ENCODE measurements at regions not wholly inside any gene's neighbourhood (a gene's known extent, or its start where the extent isn't known, plus 50 kb on each side); places are given as distances from the start of the nearest gene placed in this dataset.

DNA sequence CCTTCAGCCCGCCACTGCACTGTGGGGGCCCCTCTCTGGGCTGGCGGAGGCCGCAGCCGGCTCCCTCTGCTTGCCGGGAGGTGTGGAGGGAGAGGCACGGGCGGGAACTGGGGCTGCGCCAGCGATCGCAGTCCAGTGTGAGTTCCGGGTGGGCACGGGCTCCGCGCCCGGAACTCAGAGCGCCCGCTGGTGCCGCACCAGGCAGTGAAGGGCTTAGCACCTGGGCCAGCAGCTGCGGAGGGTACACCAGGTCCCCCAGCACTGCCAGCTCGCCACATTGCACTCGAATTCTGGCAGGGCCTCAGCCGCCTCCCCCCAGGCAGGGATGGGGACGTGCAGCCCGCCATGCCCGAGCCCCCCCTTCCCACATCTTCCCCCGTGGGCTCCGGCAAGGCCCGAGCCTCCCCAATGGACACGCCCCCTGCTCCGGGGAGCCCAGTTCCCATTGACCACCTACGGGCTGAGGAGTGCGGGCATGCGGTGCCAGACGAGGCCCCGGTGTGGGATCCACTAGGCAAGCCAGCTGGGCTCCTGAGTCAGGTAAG lies 135.9 kb upstream of the RFC3 start:
- TF ChIP-seq, protein P1, sequence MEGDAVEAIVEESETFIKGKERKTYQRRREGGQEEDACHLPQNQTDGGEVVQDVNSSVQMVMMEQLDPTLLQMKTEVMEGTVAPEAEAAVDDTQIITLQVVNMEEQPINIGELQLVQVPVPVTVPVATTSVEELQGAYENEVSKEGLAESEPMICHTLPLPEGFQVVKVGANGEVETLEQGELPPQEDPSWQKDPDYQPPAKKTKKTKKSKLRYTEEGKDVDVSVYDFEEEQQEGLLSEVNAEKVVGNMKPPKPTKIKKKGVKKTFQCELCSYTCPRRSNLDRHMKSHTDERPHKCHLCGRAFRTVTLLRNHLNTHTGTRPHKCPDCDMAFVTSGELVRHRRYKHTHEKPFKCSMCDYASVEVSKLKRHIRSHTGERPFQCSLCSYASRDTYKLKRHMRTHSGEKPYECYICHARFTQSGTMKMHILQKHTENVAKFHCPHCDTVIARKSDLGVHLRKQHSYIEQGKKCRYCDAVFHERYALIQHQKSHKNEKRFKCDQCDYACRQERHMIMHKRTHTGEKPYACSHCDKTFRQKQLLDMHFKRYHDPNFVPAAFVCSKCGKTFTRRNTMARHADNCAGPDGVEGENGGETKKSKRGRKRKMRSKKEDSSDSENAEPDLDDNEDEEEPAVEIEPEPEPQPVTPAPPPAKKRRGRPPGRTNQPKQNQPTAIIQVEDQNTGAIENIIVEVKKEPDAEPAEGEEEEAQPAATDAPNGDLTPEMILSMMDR (IDR thresholded peaks at IDR 0.05), result no peak
- no peak for TF ChIP-seq POLR2A (IDR thresholded peaks at IDR 0.05)

All from ovary (tissue), 3 donors.